ENCODE measurements at regions not wholly inside any gene's neighbourhood (a gene's known extent, or its start where the extent isn't known, plus 50 kb on each side); places are given as distances from the start of the nearest gene placed in this dataset.

DNA sequence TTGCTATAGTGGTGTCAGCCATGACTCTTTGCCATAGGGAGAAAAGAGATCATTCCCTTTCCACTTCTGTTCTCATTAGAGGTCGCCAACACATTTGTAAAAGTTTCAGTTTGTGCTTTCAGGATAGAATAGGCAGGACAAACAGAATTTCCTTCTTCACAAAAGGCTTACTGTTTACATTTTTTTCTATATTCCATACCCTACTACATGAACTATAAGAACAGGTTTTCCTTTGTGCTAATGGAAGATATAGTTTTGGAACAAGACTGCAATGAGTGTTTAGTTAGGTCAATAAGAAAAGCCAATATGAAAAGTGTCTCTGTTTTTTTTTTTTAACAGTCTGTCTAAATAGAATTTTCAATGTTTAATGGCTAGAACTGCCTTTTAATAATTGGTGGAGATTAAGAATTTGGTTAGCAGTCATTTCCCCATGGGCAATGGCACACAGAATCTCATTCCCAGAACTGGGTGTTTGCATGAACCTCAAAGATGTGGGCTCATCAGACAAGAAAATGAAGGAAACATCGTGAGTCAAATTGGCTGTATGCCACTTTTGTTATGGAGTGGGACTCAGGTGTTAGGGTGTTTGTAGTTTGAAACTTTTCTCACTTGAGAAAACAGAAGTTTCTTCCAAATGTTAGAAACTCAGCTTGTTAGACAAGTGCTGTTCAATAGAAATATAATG, 75.2 kb upstream of the PRLR start:
- no peak for TF ChIP-seq CTCF (conservative IDR thresholded peaks at IDR 0.05; ENCODE audit: control insufficient read depth, insufficient read depth, low read depth, low read length)
- no peak for DNase-seq (ENCODE audit: low read depth)
- H3K4me3 ChIP-seq (ENCODE audit: control insufficient read depth, low read depth, low read length) = no peak overlapping the region

GRCh38 chr5:35304291-35304690, 74.0 kb upstream of the PRLR start:
- TF ChIP-seq CTCF (conservative IDR thresholded peaks at IDR 0.05; ENCODE audit: control insufficient read depth, insufficient read depth, low read depth, low read length) = no peak
- no peak for DNase-seq (ENCODE audit: low read depth)
- no peak overlapping the region for H3K4me3 ChIP-seq (ENCODE audit: control insufficient read depth, low read depth, low read length)

- TF ChIP-seq CTCF (conservative IDR thresholded peaks at IDR 0.05; ENCODE audit: control insufficient read depth, insufficient read depth, low read depth, low read length) = no peak
- H3K4me3 ChIP-seq (ENCODE audit: control insufficient read depth, low read depth, low read length) = no peak overlapping the region
- no peak for DNase-seq (ENCODE audit: low read depth)
Observed at GRCh38 chr5:35303152-35303551, 72.9 kb upstream of the PRLR start.

- DNase-seq (ENCODE audit: low read depth) = no peak
- no peak overlapping the region for H3K4me3 ChIP-seq (ENCODE audit: control insufficient read depth, low read depth, low read length)
- TF ChIP-seq CTCF (conservative IDR thresholded peaks at IDR 0.05; ENCODE audit: control insufficient read depth, insufficient read depth, low read depth, low read length) = no peak
Observed at GRCh38 chr5:35302544-35302943, 72.3 kb upstream of the PRLR start.

DNA sequence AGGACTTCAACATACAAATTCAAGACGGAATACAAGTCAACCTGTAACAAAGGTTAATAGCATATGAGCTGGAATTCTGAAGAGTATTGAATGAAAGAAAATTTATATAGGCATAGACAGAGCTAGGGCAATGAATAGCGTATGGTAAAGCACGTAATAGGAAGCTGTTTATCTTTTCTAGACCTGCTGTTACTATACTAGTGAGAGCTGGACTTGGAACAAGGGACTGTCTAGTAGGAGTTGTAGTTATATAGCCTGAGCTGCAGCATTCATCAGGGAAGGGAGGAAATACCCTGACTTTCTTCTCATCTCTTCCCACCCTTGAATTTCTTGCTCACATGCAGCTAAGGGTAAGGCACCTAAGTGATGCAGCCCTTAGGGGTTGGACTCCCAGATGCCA, 67.5 kb upstream of the PRLR start:
- H3K4me3 ChIP-seq (ENCODE audit: control insufficient read depth, low read depth, low read length) = no peak overlapping the region
- no peak for DNase-seq (ENCODE audit: low read depth)
- TF ChIP-seq CTCF (conservative IDR thresholded peaks at IDR 0.05; ENCODE audit: control insufficient read depth, insufficient read depth, low read depth, low read length) = no peak

- DNase-seq (ENCODE audit: low read depth) = no peak
- TF ChIP-seq CTCF (conservative IDR thresholded peaks at IDR 0.05; ENCODE audit: control insufficient read depth, insufficient read depth, low read depth, low read length) = no peak
- H3K4me3 ChIP-seq (ENCODE audit: control insufficient read depth, low read depth, low read length) = no peak overlapping the region
Observed at GRCh38 chr5:35294976-35295375, 64.7 kb upstream of the PRLR start.

DNA sequence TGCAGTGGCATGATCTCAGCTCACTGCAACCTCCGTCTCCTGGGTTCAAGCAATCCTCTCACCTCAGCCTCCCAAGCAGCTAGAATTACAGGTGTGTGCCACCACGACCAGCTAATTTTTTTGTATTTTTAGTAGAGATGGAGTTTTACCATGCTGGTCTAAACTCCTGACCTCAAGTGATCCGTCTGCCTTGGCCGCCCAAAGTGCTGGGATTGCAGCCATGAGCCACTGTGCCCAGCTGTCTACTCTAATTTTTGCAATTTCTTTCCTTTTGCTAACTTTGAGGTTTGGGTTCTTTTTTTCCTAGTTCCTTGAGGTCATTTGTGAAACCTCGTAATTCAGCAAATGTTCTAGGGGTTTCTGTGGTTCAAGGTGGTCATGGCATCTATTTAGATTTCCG, 63.7 kb upstream of the PRLR start:
- no peak overlapping the region for H3K4me3 ChIP-seq (ENCODE audit: control insufficient read depth, low read depth, low read length)
- TF ChIP-seq CTCF (conservative IDR thresholded peaks at IDR 0.05; ENCODE audit: control insufficient read depth, insufficient read depth, low read depth, low read length) = no peak
- DNase-seq (ENCODE audit: low read depth) = no peak

Data from fibroblast of mammary gland (primary cell).